ENCODE measurements at regions not wholly inside any gene's neighbourhood (a gene's known extent, or its start where the extent isn't known, plus 50 kb on each side); places are given as distances from the start of the nearest gene placed in this dataset.

GRCh38 chr7:25923741-25924460 is 228.1 kb upstream of the NFE2L3 start:
- no peaks in the 10 kb centered on the region for H3K9me2 ChIP-seq (ENCODE audit: insufficient read depth, low read length)
- no peak overlapping the region for H3K27ac ChIP-seq (ENCODE audit: low read depth, low read length, poor library complexity, severe bottlenecking)
- no peaks in the 10 kb centered on the region for H3K4me1 ChIP-seq (ENCODE audit: insufficient read depth, low read length, poor library complexity, severe bottlenecking)
- no peaks in the 10 kb centered on the region for H4K20me1 ChIP-seq (ENCODE audit: insufficient read depth, low read length)
- TF ChIP-seq CTCF (conservative IDR thresholded peaks at IDR 0.05; ENCODE audit: low read length) (no peak), EZH2phosphoT487 (IDR thresholded peaks at IDR 0.05; ENCODE audit: borderline replicate concordance, low read depth, low read length) (no peak)
- BruUV-seq (replicated peaks), result no TSS peak
- H2AFZ ChIP-seq (ENCODE audit: low read length), result no peak overlapping the region
- POLR2A ChIA-PET, result interaction anchor here (0.6 kb wide), 1 partner anchor 765 kb away, joined by 3 read pairs; no protein-coding TSS in a partner anchor
- H3K4me2 ChIP-seq (ENCODE audit: low read length), result no peak overlapping the region
- no peak for DNase-seq (ENCODE audit: low spot score)
- intact Hi-C loops (cut with micrococcal nuclease; ENCODE audit: unreplicated experiment), result no loop called here
- peaks cover 5% of the 10 kb centered on the region; the same call in 1 of the 2 replicates for H3K9me3 ChIP-seq (ENCODE audit: low read length)
- no peaks in the 10 kb centered on the region for H3K36me3 ChIP-seq (ENCODE audit: insufficient read depth, low read length)
- H3K4me3 ChIP-seq (ENCODE audit: low read depth, low read length, poor library complexity, severe bottlenecking), result no peak overlapping the region
- CTCF ChIA-PET (ENCODE audit: unreplicated experiment), result no interaction called here
- H3K79me2 ChIP-seq (ENCODE audit: insufficient read depth, low read depth, low read length), result no peaks in the 10 kb centered on the region

DNA sequence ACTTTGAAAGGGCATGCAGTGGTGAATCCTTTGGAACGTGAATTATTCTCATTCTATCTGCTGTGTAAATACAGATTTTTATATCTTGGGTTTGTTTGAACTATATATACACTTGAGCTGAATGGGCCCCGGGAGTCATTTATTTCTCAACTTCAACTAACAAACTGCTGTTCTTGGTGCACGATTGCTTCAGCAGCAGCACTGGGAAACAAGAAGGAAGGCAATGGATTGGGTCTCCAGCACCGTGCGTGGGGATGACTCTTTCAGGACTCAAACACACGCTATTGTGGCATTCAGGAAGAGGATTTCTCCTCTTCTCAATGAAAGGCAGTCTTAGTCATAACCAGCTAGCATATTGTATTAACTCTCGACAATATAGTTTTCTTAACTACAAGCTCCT is 226.0 kb upstream of the NFE2L3 start:
- DNase-seq (ENCODE audit: low spot score), result no peak
- no peak overlapping the region for H3K27ac ChIP-seq (ENCODE audit: low read depth, low read length, poor library complexity, severe bottlenecking)
- intact Hi-C loops (cut with micrococcal nuclease; ENCODE audit: unreplicated experiment), result no loop called here
- CTCF ChIA-PET (ENCODE audit: unreplicated experiment), result no interaction called here
- H3K4me1 ChIP-seq (ENCODE audit: insufficient read depth, low read length, poor library complexity, severe bottlenecking), result no peaks in the 10 kb centered on the region
- no peak overlapping the region for H3K4me2 ChIP-seq (ENCODE audit: low read length)
- TF ChIP-seq EZH2phosphoT487 (IDR thresholded peaks at IDR 0.05; ENCODE audit: borderline replicate concordance, low read depth, low read length) (no peak), CTCF (conservative IDR thresholded peaks at IDR 0.05; ENCODE audit: low read length) (no peak)
- H4K20me1 ChIP-seq (ENCODE audit: insufficient read depth, low read length), result no peaks in the 10 kb centered on the region
- H3K9me2 ChIP-seq (ENCODE audit: insufficient read depth, low read length), result no peaks in the 10 kb centered on the region
- no peaks in the 10 kb centered on the region for H3K36me3 ChIP-seq (ENCODE audit: insufficient read depth, low read length)
- H3K79me2 ChIP-seq (ENCODE audit: insufficient read depth, low read depth, low read length), result no peaks in the 10 kb centered on the region
- BruUV-seq (replicated peaks), result no TSS peak
- H3K4me3 ChIP-seq (ENCODE audit: low read depth, low read length, poor library complexity, severe bottlenecking), result no peak overlapping the region
- H3K9me3 ChIP-seq (ENCODE audit: low read length), result 0 out of 2 replicates have a peak, but pooled peaks cover 3% of the 10 kb centered on the region
- H2AFZ ChIP-seq (ENCODE audit: low read length), result no peak overlapping the region
- POLR2A ChIA-PET, result interaction anchor here (0.6 kb wide), 1 partner anchor 431 kb away, joined by 5 read pairs; no protein-coding TSS in a partner anchor

DNA sequence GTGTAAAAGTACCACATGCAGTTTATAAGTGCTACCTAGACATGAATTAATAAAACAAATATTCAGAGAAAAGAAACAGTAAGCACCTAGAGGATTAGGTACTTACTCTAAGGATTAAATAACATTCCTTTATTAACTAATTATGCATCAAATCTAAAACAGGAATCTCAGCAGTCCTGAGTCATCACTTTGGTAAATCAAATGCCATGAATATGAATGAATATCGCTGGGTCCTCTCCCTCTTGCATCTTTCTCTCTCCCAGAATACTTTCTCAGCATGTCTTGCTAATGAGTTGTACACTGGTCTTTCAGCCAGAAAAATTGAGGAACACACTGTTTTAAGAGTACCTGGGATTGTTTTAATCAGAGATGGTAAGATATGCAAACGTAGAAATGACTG is 225.5 kb upstream of the NFE2L3 start:
- no peak overlapping the region for H3K4me2 ChIP-seq (ENCODE audit: low read length)
- no TSS peak for BruUV-seq (replicated peaks)

More for the DNA sequence above, 225.5 kb upstream of the NFE2L3 start:
- Histone ChIP-seq H3K4me1 (ENCODE audit: insufficient read depth, low read length, poor library complexity, severe bottlenecking) (no peaks in the 10 kb centered on the region), H3K36me3 (ENCODE audit: insufficient read depth, low read length) (no peaks in the 10 kb centered on the region), H3K9me2 (ENCODE audit: insufficient read depth, low read length) (no peaks in the 10 kb centered on the region), H3K27ac (ENCODE audit: low read depth, low read length, poor library complexity, severe bottlenecking) (no peak overlapping the region), H2AFZ (ENCODE audit: low read length) (no peak overlapping the region), H4K20me1 (ENCODE audit: insufficient read depth, low read length) (no peaks in the 10 kb centered on the region), H3K9me3 (ENCODE audit: low read length) (0 out of 2 replicates have a peak, but pooled peaks cover 3% of the 10 kb centered on the region), H3K4me3 (ENCODE audit: low read depth, low read length, poor library complexity, severe bottlenecking) (no peak overlapping the region), H3K79me2 (ENCODE audit: insufficient read depth, low read depth, low read length) (no peaks in the 10 kb centered on the region)
- ChIA-PET CTCF (ENCODE audit: unreplicated experiment) (no interaction called here), POLR2A (interaction anchor here (0.6 kb wide), 1 partner anchor 431 kb away, joined by 5 read pairs; no protein-coding TSS in a partner anchor)
- no peak for DNase-seq (ENCODE audit: low spot score)
- intact Hi-C loops (cut with micrococcal nuclease; ENCODE audit: unreplicated experiment), result no loop called here
- TF ChIP-seq EZH2phosphoT487 (IDR thresholded peaks at IDR 0.05; ENCODE audit: borderline replicate concordance, low read depth, low read length) (no peak), CTCF (conservative IDR thresholded peaks at IDR 0.05; ENCODE audit: low read length) (no peak)

All from OCI-LY7 (cell line).